SK-N-MC (cell line): ENCODE measurements at regions not wholly inside any gene's neighbourhood (a gene's known extent, or its start where the extent isn't known, plus 50 kb on each side); places are given as distances from the start of the nearest gene placed in this dataset.

Source experiments
- EZH2 ChIP-seq: fragments of 200-600 bp; sonication (generic); IDR thresholded peaks from one replicate; pipeline ENCODE4 v1.6.1; 2017; ENCODE audit warnings: antibody characterized with exemption
- POLR2AphosphoS5 ChIP-seq: IDR thresholded peaks from 2 replicates; pipeline ENCODE4 v1.6.1; 2012; ENCODE audit warnings: mild to moderate bottlenecking, low read depth, low read length, borderline replicate concordance

- TF ChIP-seq EZH2 = no peak
- TF ChIP-seq POLR2AphosphoS5 = no peak
Measured at GRCh38 chr1:43104027-43104763, 67.9 kb downstream of the EBNA1BP2 start.
